Mesenchymal stem cell (in vitro differentiated cells and primary cell): ENCODE measurements at regions not wholly inside any gene's neighbourhood (a gene's known extent, or its start where the extent isn't known, plus 50 kb on each side); places are given as distances from the start of the nearest gene placed in this dataset.

Experiments used
- DNase-seq: peaks from one replicate; pipeline ENCODE4 v3.0.0-alpha.2; 2013
- H2AFZ ChIP-seq: one replicate; pipeline ENCODE4 v1.6.1; 2013; ENCODE audit warnings: low read depth, mild to moderate bottlenecking, control low read depth, inconsistent platforms, low read length, moderate library complexity
- H2AK5ac ChIP-seq: 2 replicates; pipeline ENCODE4 v1.6.1; 2013; ENCODE audit warnings: low read length, moderate library complexity, mild to moderate bottlenecking, inconsistent platforms; ENCODE audit not compliant: severe bottlenecking
- H2BK120ac ChIP-seq: one replicate; pipeline ENCODE4 v1.6.1; 2013; ENCODE audit warnings: low read depth, mild to moderate bottlenecking, inconsistent platforms, low read length, moderate library complexity
- H2BK12ac ChIP-seq, 2 experiments: one replicate each; pipeline ENCODE4 v1.6.1; 2013; ENCODE audit warnings: inconsistent platforms in 2 of 2, low read length in 2 of 2, mild to moderate bottlenecking in 2 of 2, moderate library complexity in 2 of 2, control low read depth in 1 of 2
- H2BK15ac ChIP-seq: one replicate; pipeline ENCODE4 v1.6.1; 2013; ENCODE audit warnings: mild to moderate bottlenecking, low read depth, inconsistent platforms; ENCODE audit not compliant: poor library complexity, severe bottlenecking
- H2BK5ac ChIP-seq: 2 replicates; pipeline ENCODE4 v1.6.1; 2013; ENCODE audit warnings: low read depth, mild to moderate bottlenecking, low read length, control low read depth, inconsistent platforms; ENCODE audit not compliant: poor library complexity, severe bottlenecking
- H3K14ac ChIP-seq, 2 experiments: one replicate each; pipeline ENCODE4 v1.6.1; 2013; ENCODE audit warnings: inconsistent platforms in 2 of 2, low read length in 2 of 2, control low read depth in 1 of 2, mild to moderate bottlenecking in 1 of 2, moderate library complexity in 1 of 2
- H3K18ac ChIP-seq, 2 experiments: one replicate each; pipeline ENCODE4 v1.6.1; 2013; ENCODE audit warnings: inconsistent platforms in 2 of 2, low read length in 2 of 2, control low read depth in 1 of 2, low read depth in 1 of 2, mild to moderate bottlenecking in 1 of 2
- H3K23ac ChIP-seq, 2 experiments: one replicate each; pipeline ENCODE4 v1.6.1; 2013; ENCODE audit warnings: inconsistent platforms in 2 of 2, low read length in 2 of 2, mild to moderate bottlenecking in 2 of 2, moderate library complexity in 2 of 2, control low read depth in 1 of 2
- H3K27ac ChIP-seq: 2 replicates; pipeline ENCODE4 v1.5.1; 2013; ENCODE audit warnings: mild to moderate bottlenecking, moderate library complexity, low read length, control low read depth, inconsistent platforms; ENCODE audit not compliant: poor library complexity, severe bottlenecking
- H3K27me3 ChIP-seq, 2 experiments: 2 replicates each; pipeline versions ENCODE4 v1.6.1 to v1.7.0; 2013; ENCODE audit warnings: low read length in 2 of 2, mild to moderate bottlenecking in 2 of 2, moderate library complexity in 2 of 2, control low read depth in 1 of 2, inconsistent platforms in 1 of 2; ENCODE audit not compliant: control insufficient read depth in 1 of 2, insufficient read depth in 1 of 2
- H3K36me3 ChIP-seq, 2 experiments: 2 replicates each; pipeline versions ENCODE4 v1.6.1 to v1.7.0; 2013; ENCODE audit warnings: low read length in 2 of 2, control low read depth in 1 of 2, inconsistent platforms in 1 of 2, low read depth in 1 of 2, mild to moderate bottlenecking in 1 of 2; ENCODE audit not compliant: insufficient read depth in 2 of 2, control insufficient read depth in 1 of 2
- H3K4ac ChIP-seq, 2 experiments: one replicate each; pipeline ENCODE4 v1.6.1; 2013; ENCODE audit warnings: inconsistent platforms in 2 of 2, low read length in 2 of 2, mild to moderate bottlenecking in 2 of 2, moderate library complexity in 2 of 2, control low read depth in 1 of 2, low read depth in 1 of 2
- H3K4me1 ChIP-seq: 2 replicates; pipeline ENCODE4 v1.6.1; 2013; ENCODE audit warnings: low read depth, low read length, control low read depth; ENCODE audit not compliant: control insufficient read depth, insufficient read depth
- H3K4me2 ChIP-seq: 2 replicates; pipeline ENCODE4 v1.6.1; 2013; ENCODE audit warnings: low read length, mild to moderate bottlenecking, inconsistent platforms; ENCODE audit not compliant: poor library complexity, severe bottlenecking
- H3K4me3 ChIP-seq, 2 experiments: 2 replicates each; pipeline versions ENCODE4 v1.5.1 to v1.7.0; 2013; ENCODE audit warnings: low read length in 2 of 2, mild to moderate bottlenecking in 2 of 2, control low read depth in 1 of 2, low read depth in 1 of 2; ENCODE audit not compliant: insufficient read depth in 1 of 2
- H3K79me1 ChIP-seq: replicated peaks from 2 replicates; pipeline ENCODE4 v1.6.1; 2013; ENCODE audit warnings: mild to moderate bottlenecking, control low read depth, low read length, inconsistent platforms; ENCODE audit not compliant: poor library complexity, severe bottlenecking
- H3K9ac ChIP-seq: 2 replicates; pipeline ENCODE4 v1.7.0; 2013; ENCODE audit warnings: mild to moderate bottlenecking, low read length, moderate library complexity
- H3K9me3 ChIP-seq: 2 replicates; pipeline ENCODE4 v1.7.0; 2013; ENCODE audit warnings: mild to moderate bottlenecking, low read length; ENCODE audit not compliant: control insufficient read depth
- H4K8ac ChIP-seq: one replicate; pipeline ENCODE4 v1.6.1; 2013; ENCODE audit warnings: inconsistent platforms, mild to moderate bottlenecking, low read length, moderate library complexity
- H4K91ac ChIP-seq: one replicate; pipeline ENCODE4 v1.6.1; 2013; ENCODE audit warnings: mild to moderate bottlenecking, low read length, inconsistent platforms
- WGBS: methylation state at CpG from one replicate; pipeline ENCODE4 v1.1.7; 2013; ENCODE audit warnings: mixed read lengths; 5-methylcytosine and 5-hydroxymethylcytosine counted together

- H3K9me3 ChIP-seq = no peaks in the 10 kb centered on the region
- H3K9ac ChIP-seq = no peak overlapping the region
- H3K4me3 ChIP-seq = no peak overlapping the region
- no peak overlapping the region for H4K8ac ChIP-seq
- no peak overlapping the region for H2BK12ac ChIP-seq
- H3K27ac ChIP-seq = peak overlapping the region; percentile 24
- no peak overlapping the region for H3K14ac ChIP-seq
- no peaks in the 10 kb centered on the region for H3K36me3 ChIP-seq
- H3K4me2 ChIP-seq = no peak overlapping the region
- no peak overlapping the region for H3K23ac ChIP-seq
- H2BK15ac ChIP-seq = no peak overlapping the region
- no peak overlapping the region for H2AK5ac ChIP-seq
- no peak overlapping the region for H3K18ac ChIP-seq
- peaks cover 1% of the 10 kb centered on the region for H3K4me1 ChIP-seq
- H3K27me3 ChIP-seq = no peaks in the 10 kb centered on the region
- H3K79me1 ChIP-seq = no peaks in the 10 kb centered on the region
- DNase-seq = no peak
- no peak overlapping the region for H2AFZ ChIP-seq
- H4K91ac ChIP-seq = no peak overlapping the region
- H2BK120ac ChIP-seq = no peak overlapping the region
- no peak overlapping the region for H3K4ac ChIP-seq
- no peak overlapping the region for H2BK5ac ChIP-seq
These were observed 357.1 kb downstream of the PDGFC start for GRCh38 chr4:156614536-156614935.

- Histone ChIP-seq H2BK15ac (no peak overlapping the region), H3K14ac (no peak overlapping the region), H2AK5ac (no peak overlapping the region), H2BK120ac (no peak overlapping the region), H4K91ac (no peak overlapping the region), H3K79me1 (no peaks in the 10 kb centered on the region), H3K9me3 (no peaks in the 10 kb centered on the region), H3K18ac (no peak overlapping the region), H2AFZ (no peak overlapping the region), H3K9ac (no peak overlapping the region), H3K4me3 (no peak overlapping the region), H3K36me3 (no peaks in the 10 kb centered on the region), H3K4me1 (no peaks in the 10 kb centered on the region), H2BK12ac (peak overlapping the region in 1 of 2 experiments; percentile 4), H4K8ac (no peak overlapping the region), H3K27me3 (no peaks in the 10 kb centered on the region), H3K27ac (no peak overlapping the region), H3K4ac (no peak overlapping the region), H2BK5ac (no peak overlapping the region), H3K23ac (no peak overlapping the region), H3K4me2 (no peak overlapping the region)
- no peak for DNase-seq
- WGBS = 94% methylated on average over 1 of the region's 1 CpG
These were observed 362.2 kb downstream of the PDGFC start for GRCh38 chr4:156609421-156609820.

GRCh38 chr4:156608651-156609050, 362.9 kb downstream of the PDGFC start:
- no peak overlapping the region for H2BK15ac ChIP-seq
- no peaks in the 10 kb centered on the region for H3K27me3 ChIP-seq
- no peak overlapping the region for H2AFZ ChIP-seq
- no peak overlapping the region for H2BK12ac ChIP-seq
- no peaks in the 10 kb centered on the region for H3K4me1 ChIP-seq
- 90% methylated on average over 2 of the region's 6 CpGs for WGBS
- no peaks in the 10 kb centered on the region for H3K9me3 ChIP-seq
- no peak overlapping the region for H2BK120ac ChIP-seq
- no peak overlapping the region for H3K9ac ChIP-seq
- no peak overlapping the region for H3K4me3 ChIP-seq
- H3K23ac ChIP-seq = no peak overlapping the region
- H3K4me2 ChIP-seq = no peak overlapping the region
- no peak for DNase-seq
- H3K27ac ChIP-seq = no peak overlapping the region
- no peak overlapping the region for H3K4ac ChIP-seq
- H3K14ac ChIP-seq = no peak overlapping the region
- no peak overlapping the region for H4K91ac ChIP-seq
- H2AK5ac ChIP-seq = no peak overlapping the region
- H3K18ac ChIP-seq = no peak overlapping the region
- H3K36me3 ChIP-seq = no peaks in the 10 kb centered on the region
- no peaks in the 10 kb centered on the region for H3K79me1 ChIP-seq
- H4K8ac ChIP-seq = no peak overlapping the region
- no peak overlapping the region for H2BK5ac ChIP-seq

- H2BK5ac ChIP-seq = no peak overlapping the region
- no peak overlapping the region for H3K27ac ChIP-seq
- no peak overlapping the region for H3K4me2 ChIP-seq
- H3K9ac ChIP-seq = peak overlapping the region; percentile 12
- H3K4me1 ChIP-seq = no peaks in the 10 kb centered on the region
- H2BK12ac ChIP-seq = no peak overlapping the region
- no peak overlapping the region for H4K8ac ChIP-seq
- no peaks in the 10 kb centered on the region for H3K27me3 ChIP-seq
- H4K91ac ChIP-seq = no peak overlapping the region
- H3K4me3 ChIP-seq = no peak overlapping the region
- no peak overlapping the region for H3K14ac ChIP-seq
- H2BK15ac ChIP-seq = no peak overlapping the region
- H3K79me1 ChIP-seq = no peaks in the 10 kb centered on the region
- H2AFZ ChIP-seq = no peak overlapping the region
- H3K4ac ChIP-seq = no peak overlapping the region
- no peak overlapping the region for H3K18ac ChIP-seq
- no peaks in the 10 kb centered on the region for H3K9me3 ChIP-seq
- no peak for DNase-seq
- no peak overlapping the region for H2BK120ac ChIP-seq
- H3K23ac ChIP-seq = no peak overlapping the region
- H2AK5ac ChIP-seq = no peak overlapping the region
- 100% methylated on average over 1 of the region's 1 CpG for WGBS
- no peaks in the 10 kb centered on the region for H3K36me3 ChIP-seq
These were observed 364.1 kb downstream of the PDGFC start for GRCh38 chr4:156607478-156607857.
